ENCODE measurements at regions not wholly inside any gene's neighbourhood (a gene's known extent, or its start where the extent isn't known, plus 50 kb on each side); places are given as distances from the start of the nearest gene placed in this dataset.

- TF ChIP-seq POLR2A (IDR thresholded peaks at IDR 0.05), result no peak
- no peak for TF ChIP-seq CTCF (IDR thresholded peaks at IDR 0.05)
These were observed 253.8 kb downstream of the CYRIA start for GRCh38 chr2:16411788-16412187.
